Superior temporal gyrus (tissue), 1 donor: ENCODE measurements at regions not wholly inside any gene's neighbourhood (a gene's known extent, or its start where the extent isn't known, plus 50 kb on each side); places are given as distances from the start of the nearest gene placed in this dataset.

Source experiments
- DNase-seq: peaks from one replicate; pipeline ENCODE4 v3.0.0-alpha.2; 2016; ENCODE audit errors: extremely low spot score

DNA sequence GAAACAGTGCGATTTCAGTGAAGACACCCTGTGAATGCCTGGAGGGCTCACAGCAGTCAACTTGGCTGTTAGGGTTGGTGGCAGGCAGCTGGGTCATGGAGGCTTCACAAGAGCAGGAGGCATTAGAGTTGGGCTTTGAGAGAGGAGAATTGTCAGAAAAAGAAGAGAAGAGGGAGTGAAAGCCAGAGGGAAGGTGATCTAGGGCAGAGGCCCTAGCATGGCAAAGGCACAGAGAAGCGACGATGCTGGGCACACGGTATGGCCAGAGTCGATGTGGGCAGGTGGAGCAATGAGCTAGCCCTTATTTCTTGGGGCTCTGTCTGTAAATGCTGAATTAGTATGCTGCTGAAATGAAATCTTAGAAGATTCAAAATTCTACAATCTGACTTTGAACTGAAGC, 52.6 kb upstream of the OLFM4 start:
- DNase-seq: no peak

DNA sequence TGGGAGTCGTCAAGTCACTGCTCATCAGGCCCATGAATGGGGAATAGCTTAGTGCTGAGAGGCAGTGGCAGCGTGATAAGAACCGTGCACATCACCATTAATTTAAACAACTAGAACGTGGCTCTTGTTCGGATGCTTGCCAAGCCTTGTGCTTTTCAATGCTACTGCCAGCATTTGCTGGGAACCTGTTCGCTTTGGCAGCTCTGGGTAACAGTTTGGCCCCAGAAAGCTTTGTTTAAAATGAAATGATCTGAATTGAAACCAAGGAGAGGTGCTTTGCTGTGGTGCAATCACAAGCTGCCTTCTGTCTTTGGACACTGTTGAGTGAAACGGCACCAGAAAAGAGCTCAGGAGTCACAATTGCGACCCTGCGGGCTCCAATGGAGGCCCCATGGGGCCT, 53.5 kb upstream of the OLFM4 start:
- DNase-seq: no peak

DNA sequence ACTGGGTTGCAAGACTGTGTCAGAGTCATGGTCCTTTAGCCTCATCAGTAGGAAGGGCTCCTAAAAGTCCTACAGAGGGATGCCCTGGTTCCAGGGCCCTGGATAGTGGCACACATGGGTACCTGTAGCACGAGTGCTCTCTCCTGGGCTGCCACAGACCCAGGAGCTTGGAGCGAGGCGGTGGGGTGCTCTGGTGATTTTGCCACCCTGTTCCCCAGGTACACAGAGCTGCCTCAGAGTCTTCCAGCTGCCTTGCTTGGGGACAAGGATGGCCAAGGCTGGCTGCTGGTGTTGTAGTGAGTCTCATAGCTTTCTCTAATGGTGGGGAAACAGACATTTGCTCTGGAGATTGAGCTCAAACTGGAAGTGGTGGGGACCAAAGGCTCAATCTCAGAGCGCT, 53.9 kb upstream of the OLFM4 start:
- DNase-seq: no peak

DNA sequence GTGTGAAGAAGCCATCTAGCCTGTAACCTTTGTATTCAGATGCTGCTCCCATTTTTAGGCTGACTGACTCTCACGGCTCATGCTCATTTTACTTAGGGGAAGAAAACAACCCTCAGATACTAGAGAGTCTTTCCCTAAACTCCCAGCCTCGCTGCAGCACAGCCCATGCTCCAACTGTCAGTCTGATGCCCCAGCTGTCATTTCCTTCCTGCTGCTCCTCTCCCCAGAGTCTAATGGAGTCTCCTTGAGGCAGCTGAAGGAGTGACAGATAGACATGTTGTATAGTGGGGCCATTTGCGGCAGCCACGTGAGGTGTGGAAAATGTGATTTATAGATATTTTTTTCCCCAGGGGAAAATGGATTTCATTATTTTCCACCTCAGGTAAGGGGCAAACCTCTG, 59.2 kb upstream of the OLFM4 start:
- no peak for DNase-seq

DNA sequence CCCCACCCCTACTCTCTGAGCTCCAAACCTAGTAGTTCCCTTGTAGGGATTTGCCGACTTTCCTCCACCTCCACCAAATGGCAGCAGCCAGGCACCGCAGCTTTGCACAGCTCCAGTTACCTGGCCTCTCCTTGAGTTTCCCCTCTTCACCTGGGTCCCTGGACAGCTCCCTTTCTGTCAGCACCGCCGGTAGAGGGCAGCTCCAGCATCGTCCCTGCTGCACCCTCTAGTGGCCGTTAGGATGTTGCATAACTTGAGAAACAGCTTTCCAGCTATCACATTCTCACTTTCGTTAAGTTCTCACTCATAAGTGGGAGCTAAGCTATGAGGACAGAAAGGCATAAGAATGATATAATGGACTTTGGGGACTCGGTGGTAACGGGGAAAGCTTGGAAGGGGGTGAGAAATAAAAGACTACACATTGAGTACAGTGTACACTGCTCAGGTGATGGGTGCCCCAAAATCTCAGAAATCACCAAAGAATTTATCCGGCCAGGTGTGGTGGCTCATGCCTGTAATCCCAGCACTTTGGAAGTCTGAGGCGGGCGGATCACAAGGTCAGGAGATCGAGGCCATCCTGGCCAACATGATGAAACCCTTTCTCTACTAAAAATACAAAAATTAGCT, 60.4 kb upstream of the OLFM4 start:
- DNase-seq: peak; percentile 88

DNA sequence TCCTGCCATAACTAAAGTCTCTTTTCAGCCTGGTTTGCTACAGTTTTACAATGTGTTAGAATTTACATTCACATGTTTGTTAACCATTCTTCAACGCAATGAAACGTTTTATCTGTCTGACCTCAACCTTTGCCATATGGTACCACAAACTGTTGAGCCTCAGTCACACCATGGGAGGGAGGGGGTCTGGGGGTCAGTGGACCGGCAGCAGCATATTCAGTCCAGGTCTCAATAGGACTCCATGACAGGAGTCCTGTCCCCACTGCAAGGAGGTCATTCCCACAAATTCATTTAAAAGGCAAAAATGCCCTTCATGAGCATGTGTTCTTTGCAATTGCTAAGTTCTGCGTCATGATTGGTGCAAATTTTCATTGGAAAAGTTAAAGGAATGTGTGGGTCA, 66.6 kb upstream of the OLFM4 start:
- DNase-seq: no peak

DNA sequence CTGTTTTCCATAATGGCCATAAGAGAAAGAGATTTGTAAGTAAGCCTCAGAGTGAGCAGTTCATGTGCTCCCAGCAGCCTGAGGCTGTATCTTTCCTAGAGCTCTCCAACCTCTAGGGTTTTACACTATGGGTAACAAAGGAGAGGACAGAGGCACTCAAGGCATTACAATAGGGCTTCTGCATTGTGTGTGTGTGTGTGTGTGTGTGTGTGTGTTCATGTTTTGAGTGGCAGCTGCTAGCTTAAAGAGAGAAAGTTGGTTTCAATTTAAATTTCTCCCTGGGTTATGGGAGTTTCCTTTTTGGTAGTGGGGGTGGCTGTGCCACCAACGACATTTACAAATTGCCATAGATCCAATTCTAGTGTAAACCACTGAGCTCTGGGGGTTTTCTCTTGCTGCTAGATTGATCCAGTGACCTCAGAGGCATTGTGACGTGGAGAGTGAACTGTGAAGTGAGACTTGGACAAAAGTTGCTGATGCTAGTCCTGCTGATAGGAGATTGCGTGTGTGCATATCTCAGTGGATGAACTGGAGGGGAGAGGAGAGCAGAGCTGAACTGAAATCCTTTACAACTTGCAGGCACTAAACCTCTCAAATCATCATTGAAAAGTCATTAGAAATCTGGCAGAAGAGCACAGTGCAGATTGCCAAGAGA, 67.2 kb upstream of the OLFM4 start:
- DNase-seq: no peak

DNA sequence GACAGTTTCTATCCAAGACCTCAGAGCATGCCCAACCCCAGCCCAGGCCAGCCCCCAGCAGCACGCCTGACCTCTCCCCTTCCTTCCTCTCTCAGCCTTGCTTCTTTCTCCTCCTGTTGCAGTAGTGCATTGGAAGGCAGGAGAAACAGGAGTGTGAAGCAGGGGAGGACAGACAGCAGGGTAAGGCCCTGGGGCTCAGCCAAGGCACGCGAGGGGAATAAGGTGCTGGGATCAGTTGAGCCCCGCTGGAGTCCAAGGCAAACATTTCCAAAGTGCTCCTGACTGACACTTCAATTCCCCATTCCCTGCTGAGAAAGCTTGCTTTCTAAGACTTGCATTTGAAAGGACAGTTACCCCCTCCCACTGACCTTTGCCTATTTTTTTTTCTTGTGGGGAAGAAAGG, 73.1 kb upstream of the OLFM4 start:
- no peak for DNase-seq

DNA sequence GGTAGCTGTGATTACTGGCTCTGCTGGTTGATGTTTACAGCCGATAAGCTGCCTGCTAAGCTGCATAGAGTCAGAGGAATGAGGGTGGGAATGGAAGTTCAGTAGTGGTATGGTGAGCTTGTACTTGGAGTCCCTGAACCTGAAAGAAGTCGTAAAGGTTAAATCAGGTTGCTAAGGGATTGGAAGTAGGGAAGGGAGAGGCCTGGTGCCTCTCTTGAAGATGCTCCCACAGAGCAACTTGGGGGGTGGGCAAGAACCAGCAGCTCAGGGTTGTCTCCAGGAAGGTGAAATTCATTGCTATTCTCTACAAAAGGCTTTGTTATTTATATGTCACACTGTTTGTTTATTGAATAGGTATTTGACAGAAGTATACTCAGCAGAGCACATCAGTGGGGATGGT, 73.8 kb upstream of the OLFM4 start:
- no peak for DNase-seq

DNA sequence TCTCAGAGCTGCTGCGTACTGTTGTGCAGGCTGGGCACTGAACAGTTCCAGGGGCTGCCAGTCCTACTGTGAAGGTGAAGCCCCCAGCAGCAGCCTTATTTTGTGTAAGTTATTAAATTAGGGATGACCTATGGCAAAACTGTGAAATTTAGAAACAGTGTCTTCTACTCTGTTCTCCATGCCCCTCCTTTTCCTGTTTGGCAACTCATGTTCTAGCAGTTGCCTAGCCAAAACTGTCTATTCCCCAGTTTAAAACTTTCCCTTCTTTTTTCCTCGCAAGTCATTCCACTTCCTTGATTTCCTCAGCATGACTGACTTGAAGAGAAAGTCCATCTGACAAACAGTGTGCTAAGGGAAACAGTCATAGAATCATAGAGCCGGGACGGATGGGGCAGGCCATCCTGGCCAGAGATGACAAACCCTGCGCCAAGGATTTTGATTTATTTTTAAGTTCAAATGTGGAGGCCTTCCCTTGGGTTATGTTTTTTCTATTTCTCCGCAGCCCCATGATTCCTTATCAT, 78.1 kb upstream of the OLFM4 start:
- peak; percentile 21 for DNase-seq

DNA sequence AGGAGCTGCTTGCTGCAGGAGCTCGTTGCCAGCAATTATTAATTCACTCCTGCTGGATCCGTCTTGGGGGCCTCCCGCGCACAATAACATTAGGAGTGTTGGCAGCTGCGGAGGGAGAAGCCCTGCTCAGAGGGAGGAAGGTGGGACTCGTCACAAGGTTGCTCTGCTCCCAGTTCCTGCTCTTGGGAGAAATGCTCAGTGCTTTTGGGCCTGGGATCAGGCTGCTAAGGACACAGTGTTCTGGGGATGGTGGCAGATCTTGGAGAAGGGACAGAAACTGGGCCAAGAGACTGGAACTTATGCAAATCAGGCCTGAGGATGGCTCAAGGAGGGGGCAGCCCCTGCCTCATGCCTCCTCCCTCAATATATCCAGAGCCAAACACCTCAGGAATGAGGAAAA, 78.9 kb upstream of the OLFM4 start:
- DNase-seq: peak; percentile 69

DNA sequence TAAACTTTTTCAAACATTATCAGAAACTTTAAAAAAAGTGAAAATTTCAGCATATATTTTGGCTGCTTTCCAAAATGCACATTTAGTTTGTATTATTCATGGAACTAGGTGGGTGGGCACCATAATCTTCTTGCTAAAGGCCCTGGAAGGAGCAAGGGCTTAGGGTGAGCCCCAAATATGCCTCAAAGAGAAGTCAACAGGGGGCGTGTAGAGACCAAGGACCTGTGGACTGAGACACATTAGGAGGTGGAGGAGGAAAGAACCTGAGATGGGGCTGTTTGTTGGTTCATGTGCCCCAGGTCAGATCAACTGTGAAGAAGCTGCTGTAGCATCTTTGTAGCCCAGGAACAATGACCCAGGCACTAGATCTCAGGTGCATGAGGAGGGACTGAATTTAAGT, 79.6 kb upstream of the OLFM4 start:
- DNase-seq: no peak

DNA sequence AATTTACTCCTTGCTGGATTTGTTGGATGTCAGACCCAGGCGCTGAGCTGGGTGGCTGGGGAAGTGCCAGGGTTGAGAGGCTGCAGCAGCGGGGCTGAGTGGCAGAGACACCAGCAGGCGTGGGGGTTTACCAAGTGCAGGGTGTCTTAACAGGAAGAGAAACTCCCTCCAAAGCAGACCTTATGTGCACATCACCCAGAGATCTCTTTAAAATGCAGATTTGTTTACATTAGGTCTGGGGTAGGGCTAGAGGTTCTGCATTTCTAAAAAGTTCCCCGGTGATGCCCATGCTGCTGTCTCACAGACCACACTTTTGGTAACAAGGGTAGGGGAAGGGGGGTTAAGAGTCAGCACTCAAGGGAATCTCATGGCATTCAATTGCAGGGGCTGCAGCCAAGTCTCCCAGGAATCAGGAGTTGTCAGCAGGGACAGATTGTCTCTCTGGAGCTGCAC, 80.7 kb upstream of the OLFM4 start:
- DNase-seq: no peak

DNA sequence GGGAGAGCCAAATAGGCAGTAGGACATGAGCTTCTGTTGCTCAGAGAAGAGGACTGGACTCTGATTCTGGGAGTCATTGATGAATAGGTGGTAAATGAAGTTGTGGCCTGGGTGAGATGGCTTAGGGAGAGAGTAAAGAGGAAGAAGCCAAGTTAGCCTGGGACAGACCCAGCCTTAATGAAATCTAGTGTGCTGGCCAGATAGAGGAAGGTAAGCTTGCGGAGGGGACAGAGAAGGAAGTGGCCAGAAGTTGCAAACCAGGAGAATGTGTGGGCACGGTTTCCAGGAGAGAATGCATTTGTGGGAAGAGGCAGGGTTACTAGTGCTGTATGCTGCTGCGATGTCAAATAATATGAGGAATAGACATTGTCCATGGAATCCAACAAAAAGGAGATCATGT, 83.3 kb upstream of the OLFM4 start:
- DNase-seq: no peak

DNA sequence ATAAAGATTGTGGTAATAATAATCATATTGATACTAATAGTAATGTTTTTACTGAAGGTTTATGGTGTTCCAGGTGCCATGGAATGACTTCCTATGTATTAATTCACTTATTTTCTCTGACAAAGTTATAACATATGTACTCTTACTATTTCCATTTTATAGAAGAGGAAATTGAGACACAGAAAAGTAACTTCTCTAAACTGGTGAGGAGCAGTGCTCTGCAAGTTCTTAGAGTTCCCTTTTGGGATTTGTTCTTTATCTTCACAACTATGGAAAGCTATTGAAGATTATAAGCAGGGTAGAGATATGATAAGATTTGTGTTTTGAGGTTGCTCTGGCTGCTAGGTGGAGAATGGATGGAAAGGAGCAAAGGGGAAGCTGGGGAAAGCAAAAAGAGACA, 83.9 kb upstream of the OLFM4 start:
- no peak for DNase-seq

DNA sequence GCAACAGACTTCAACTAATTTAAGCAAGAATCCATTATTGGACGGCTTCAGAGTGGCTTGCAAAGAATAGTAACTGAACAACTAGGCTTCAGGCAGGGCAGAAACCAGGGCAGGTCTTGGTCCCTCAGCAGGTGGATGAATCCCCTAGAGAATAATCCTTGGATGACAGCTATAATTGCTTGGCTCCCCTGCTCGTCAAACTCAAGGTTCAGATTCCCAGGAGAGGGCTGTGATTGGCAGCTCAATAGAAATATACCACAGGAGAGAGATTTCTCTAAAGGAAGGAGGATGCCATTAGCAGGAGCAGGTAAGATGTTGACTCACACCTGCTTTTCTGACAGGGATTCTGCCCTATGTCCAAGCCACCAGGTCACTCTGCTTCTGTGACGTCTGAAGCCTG, 89.6 kb upstream of the PCDH8 start:
- no peak for DNase-seq

DNA sequence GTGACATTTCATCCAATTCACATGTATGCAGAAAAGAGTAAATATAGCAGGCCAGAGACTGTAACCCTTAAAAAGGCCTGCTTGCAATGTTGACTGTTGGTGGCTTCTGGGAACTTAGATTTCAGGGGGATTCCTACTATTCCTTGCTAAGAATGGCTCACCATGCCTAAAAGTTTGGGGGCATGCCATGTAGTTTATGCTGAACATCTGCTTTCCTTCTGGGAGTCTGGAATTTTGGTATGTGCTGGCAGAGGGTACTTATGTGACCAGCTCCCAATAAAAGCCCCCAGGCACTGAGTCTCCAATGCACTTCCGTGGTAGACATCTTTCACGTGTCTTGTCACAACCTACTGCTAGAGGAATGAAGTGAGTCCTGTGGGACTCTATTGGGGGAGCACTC, 88.4 kb upstream of the PCDH8 start:
- no peak for DNase-seq

DNA sequence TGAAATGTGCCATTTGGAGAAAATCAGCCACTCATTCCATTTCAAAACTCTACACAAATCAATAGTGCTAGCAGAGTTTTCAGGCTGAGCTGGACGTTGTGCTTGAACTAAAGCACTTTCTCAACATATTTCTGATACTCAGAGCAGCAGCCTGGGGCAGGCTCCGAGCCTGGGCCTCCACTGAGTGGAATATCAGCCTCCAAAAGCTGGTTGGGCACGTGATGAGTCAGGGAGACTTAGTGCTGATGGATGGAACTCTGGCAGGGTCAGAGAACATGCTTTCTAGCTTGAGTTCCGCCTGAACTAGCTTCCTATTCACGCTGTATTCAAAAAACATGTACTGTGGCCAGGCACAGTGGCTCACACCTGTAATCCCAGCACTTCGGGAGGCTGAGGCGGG, 85.8 kb upstream of the PCDH8 start:
- no peak for DNase-seq

DNA sequence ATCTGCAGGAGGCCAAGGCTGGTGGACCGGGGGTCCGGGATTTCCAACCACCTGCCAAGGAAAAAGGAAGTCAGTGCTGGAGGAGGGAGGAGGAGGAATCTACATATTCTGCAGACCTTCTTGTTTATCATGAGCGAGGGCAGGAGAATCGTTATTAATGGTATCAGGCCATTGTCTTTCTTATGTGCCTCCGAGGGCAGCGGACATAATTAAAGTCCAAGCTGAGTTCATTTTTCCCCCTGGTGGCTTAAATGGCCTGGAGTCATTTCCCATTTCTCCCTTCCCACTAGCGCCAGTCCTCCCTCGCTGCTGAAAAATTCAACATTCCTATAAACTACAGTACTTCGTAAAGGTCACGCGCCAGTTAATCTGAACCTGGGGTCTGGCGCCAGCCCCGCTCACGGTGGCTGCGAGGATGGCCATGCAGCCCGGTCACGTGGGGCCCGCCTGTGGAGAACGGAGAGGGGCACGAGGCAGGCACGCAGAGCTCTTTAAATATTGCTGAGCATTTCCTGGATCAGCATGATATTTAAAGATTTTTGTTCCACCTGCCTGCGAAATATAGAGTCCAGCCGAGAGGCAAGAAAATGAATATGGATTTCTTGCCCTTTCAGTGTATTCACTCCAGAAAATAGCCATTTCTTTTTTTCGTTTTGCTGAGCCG, 85.2 kb upstream of the PCDH8 start:
- no peak for DNase-seq

DNA sequence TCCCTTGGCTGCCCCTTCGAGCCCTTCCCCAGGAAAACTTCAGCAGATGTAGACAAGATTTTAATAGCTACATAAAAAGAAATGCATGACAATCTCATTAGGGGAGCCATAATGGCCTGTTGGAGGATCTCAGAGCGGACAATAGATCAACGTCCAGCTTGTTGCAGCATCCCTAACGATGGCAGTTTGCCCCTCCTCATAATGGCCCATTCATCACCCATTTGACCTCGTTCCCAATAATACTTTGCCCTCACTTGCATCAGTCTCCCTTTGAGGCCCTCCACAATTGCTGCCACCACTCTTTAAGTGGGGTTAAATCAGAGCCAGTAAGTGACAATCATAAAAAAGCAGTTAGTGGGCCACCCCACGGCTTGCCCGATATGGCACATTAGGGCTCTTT, 84.7 kb upstream of the PCDH8 start:
- no peak for DNase-seq

DNA sequence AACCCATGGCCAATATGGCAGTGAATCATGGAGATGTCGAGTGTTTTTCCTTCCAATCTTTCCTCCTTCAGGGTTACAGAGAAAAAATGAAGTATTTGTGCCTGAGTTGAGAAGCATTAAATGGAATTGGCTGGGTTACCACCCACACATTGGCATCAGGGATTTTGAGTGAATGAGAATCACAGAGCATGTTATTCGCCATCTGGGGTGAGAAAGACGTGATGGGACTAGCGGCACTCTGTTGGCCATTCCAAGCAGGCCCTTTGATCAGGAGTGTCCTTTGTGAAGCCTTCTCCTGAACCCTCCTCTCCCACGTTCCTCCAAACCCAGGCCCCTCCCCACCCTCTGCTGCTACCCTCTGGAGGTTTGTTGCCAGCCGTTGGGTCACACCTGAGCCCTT, 84.2 kb upstream of the PCDH8 start:
- peak; percentile 42 for DNase-seq

DNA sequence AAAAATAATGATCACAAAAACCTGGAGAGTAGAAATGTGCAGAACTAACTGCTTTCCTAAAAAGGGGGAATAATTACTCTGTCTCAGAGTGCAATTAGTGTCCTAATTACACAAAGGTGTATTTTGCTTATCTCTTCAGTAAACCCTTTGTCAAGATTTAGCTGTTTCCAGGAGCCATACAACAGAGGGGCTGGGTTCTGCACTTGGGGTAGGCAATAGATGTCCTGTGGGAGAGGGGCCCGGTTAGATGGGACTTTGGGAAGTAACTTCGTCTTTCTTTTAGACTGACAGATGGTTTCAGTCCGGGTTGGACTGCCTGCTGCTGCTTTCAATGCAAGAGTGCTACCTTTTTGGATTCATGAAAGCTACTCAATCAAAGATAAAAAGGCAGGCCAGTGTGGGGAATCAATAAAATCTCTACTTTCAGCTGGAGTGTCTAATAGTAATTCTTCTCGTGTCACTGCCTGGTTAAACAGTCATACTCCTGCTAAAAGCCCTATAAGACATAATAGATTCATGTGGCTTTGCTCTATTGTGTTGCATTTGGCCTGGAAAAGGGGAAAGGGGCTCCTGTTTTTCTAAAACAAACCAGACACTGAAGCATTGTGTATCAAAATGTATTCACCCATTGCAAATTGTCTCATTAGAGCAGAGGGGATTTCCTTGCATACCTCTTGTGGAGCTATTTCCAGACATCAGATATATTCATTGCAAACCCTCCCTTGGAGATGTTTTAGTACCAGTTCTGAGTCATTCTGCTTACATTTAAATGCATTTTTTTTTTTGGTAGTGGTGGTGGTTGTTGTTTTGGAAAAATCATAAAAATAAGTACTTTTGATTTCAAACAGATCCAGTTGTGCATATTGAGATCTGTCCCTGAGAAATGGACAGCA, 83.3 kb upstream of the PCDH8 start:
- no peak for DNase-seq
